Trophoblast cell (in vitro differentiated cells and primary cell): ENCODE measurements at regions not wholly inside any gene's neighbourhood (a gene's known extent, or its start where the extent isn't known, plus 50 kb on each side); places are given as distances from the start of the nearest gene placed in this dataset.

Source experiments
- DNase-seq, 2 donors: peaks; one replicate each; pipeline ENCODE4 v3.0.0-alpha.2; 2016
- H2AFZ ChIP-seq: 2 replicates; pipeline ENCODE4 v1.6.1; 2013; ENCODE audit warnings: low read length, moderate library complexity, mild to moderate bottlenecking; ENCODE audit not compliant: insufficient read depth, poor library complexity
- H2AK5ac ChIP-seq: 2 replicates; pipeline ENCODE4 v1.6.1; 2013; ENCODE audit warnings: mild to moderate bottlenecking, low read length
- H2BK120ac ChIP-seq: 2 replicates; pipeline ENCODE4 v1.6.1; 2013; ENCODE audit warnings: low read length, mild to moderate bottlenecking, moderate library complexity; ENCODE audit not compliant: insufficient read depth, poor library complexity
- H2BK12ac ChIP-seq: 2 replicates; pipeline ENCODE4 v1.6.1; 2013; ENCODE audit warnings: mild to moderate bottlenecking, low read length, moderate library complexity
- H2BK5ac ChIP-seq: 2 replicates; pipeline ENCODE4 v1.6.1; 2013; ENCODE audit warnings: low read length, low read depth, moderate library complexity, mild to moderate bottlenecking; ENCODE audit not compliant: poor library complexity
- H3K14ac ChIP-seq: 2 replicates; pipeline ENCODE4 v1.6.1; 2013; ENCODE audit warnings: mild to moderate bottlenecking, low read length
- H3K18ac ChIP-seq: 2 replicates; pipeline ENCODE4 v1.6.1; 2013; ENCODE audit warnings: mild to moderate bottlenecking, low read length
- H3K23ac ChIP-seq: 2 replicates; pipeline ENCODE4 v1.6.1; 2013; ENCODE audit warnings: low read length
- H3K27ac ChIP-seq: 2 replicates; pipeline ENCODE4 v1.5.1; 2013; ENCODE audit warnings: low read depth, mild to moderate bottlenecking, inconsistent platforms, low read length, moderate library complexity
- H3K27me3 ChIP-seq: 2 replicates; pipeline ENCODE4 v1.6.1; 2013; ENCODE audit warnings: inconsistent platforms, mild to moderate bottlenecking, low read length, moderate library complexity; ENCODE audit not compliant: insufficient read depth
- H3K36me3 ChIP-seq, 2 experiments: 1 replicate in 1 of 2; 2 replicates in 1 of 2; pipeline ENCODE4 v1.6.1; 2013; ENCODE audit warnings: low read length in 2 of 2, mild to moderate bottlenecking in 2 of 2, moderate library complexity in 1 of 2; ENCODE audit not compliant: insufficient read depth in 2 of 2, control insufficient read depth in 1 of 2
- H3K4ac ChIP-seq: 2 replicates; pipeline ENCODE4 v1.6.1; 2013; ENCODE audit warnings: low read depth, mild to moderate bottlenecking, low read length, moderate library complexity
- H3K4me1 ChIP-seq, 2 experiments: 1 replicate in 1 of 2; 2 replicates in 1 of 2; pipeline ENCODE4 v1.6.1; 2013; ENCODE audit warnings: low read length in 2 of 2, mild to moderate bottlenecking in 2 of 2, moderate library complexity in 1 of 2; ENCODE audit not compliant: insufficient read depth in 2 of 2, control insufficient read depth in 1 of 2
- H3K4me2 ChIP-seq: 2 replicates; pipeline ENCODE4 v1.6.1; 2013; ENCODE audit warnings: inconsistent platforms, mild to moderate bottlenecking, low read length, moderate library complexity
- H3K4me3 ChIP-seq: 2 replicates; pipeline ENCODE4 v1.5.1; 2013; ENCODE audit warnings: mild to moderate bottlenecking, low read depth, low read length, inconsistent platforms
- H3K79me1 ChIP-seq: one replicate; pipeline ENCODE4 v1.6.1; 2013; ENCODE audit warnings: low read length
- H3K79me2 ChIP-seq: 2 replicates; pipeline ENCODE4 v1.6.1; 2013; ENCODE audit warnings: low read length, mild to moderate bottlenecking; ENCODE audit not compliant: control insufficient read depth, insufficient read depth, poor library complexity
- H3K9ac ChIP-seq: 2 replicates; pipeline ENCODE4 v1.6.1; 2013; ENCODE audit warnings: mild to moderate bottlenecking, low read length
- H3K9me3 ChIP-seq: 2 replicates; pipeline ENCODE4 v1.6.1; 2013; ENCODE audit warnings: low read depth, mild to moderate bottlenecking, control low read depth, inconsistent platforms, low read length; ENCODE audit not compliant: insufficient read depth
- H4K12ac ChIP-seq: 2 replicates; pipeline ENCODE4 v1.6.1; 2013; ENCODE audit warnings: low read depth, mild to moderate bottlenecking, low read length, moderate library complexity
- H4K8ac ChIP-seq: 2 replicates; pipeline ENCODE4 v1.6.1; 2013; ENCODE audit warnings: low read depth, mild to moderate bottlenecking, low read length, moderate library complexity
- H4K91ac ChIP-seq: one replicate; pipeline ENCODE4 v1.6.1; 2013; ENCODE audit warnings: low read depth, mild to moderate bottlenecking, low read length, moderate library complexity
- WGBS: extraction: QIAGEN DNeasy Blood & Tissue Kit; methylation state at CpG from one replicate; pipeline ENCODE4 v1.1.7; 2013; ENCODE audit warnings: missing lambda C conversion rate; ENCODE audit not compliant: insufficient read length, insufficient coverage; ENCODE audit errors: extremely low coverage; 5-methylcytosine and 5-hydroxymethylcytosine counted together

DNA sequence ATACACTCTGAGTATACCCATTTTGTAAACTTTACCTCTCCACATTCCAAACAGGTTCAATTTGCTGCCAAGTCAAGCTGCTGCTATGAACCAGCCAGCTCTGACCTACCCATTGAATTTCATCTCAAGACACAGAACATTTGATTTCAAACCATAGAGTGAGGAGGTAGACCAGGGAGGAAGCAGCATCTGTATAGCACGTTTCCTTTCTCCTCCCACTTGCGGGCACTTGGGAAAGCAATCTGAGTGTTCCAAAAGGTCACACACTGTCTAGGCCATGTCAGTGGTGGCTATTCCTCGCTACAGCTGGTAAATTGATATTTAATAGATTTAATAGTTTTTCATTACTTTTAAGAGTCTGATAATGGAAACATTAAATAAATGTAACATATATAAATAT is 147.8 kb upstream of the EEPD1 start:
- no peak overlapping the region for H2AK5ac ChIP-seq
- no peak overlapping the region for H3K23ac ChIP-seq
- no peak overlapping the region for H3K18ac ChIP-seq
- H3K36me3 ChIP-seq, result no peaks in the 10 kb centered on the region
- H3K14ac ChIP-seq, result no peak overlapping the region
- H3K4ac ChIP-seq, result no peak overlapping the region
- no peaks in the 10 kb centered on the region for H3K27me3 ChIP-seq
- no peak for DNase-seq
- H3K4me3 ChIP-seq, result no peak overlapping the region
- H4K8ac ChIP-seq, result no peak overlapping the region
- no peaks in the 10 kb centered on the region for H3K9me3 ChIP-seq
- H3K4me2 ChIP-seq, result no peak overlapping the region
- H3K79me1 ChIP-seq, result no peaks in the 10 kb centered on the region
- H3K27ac ChIP-seq, result no peak overlapping the region
- H3K4me1 ChIP-seq, result no peaks in the 10 kb centered on the region
- no peak overlapping the region for H2BK120ac ChIP-seq
- H3K9ac ChIP-seq, result no peak overlapping the region
- H3K79me2 ChIP-seq, result no peaks in the 10 kb centered on the region
- no peak overlapping the region for H2BK12ac ChIP-seq
- H2BK5ac ChIP-seq, result no peak overlapping the region
- H4K91ac ChIP-seq, result no peak overlapping the region
- H2AFZ ChIP-seq, result no peak overlapping the region
- no peak overlapping the region for H4K12ac ChIP-seq
- no CpG with 5 or more reads among the region's 3 CpGs for WGBS

DNA sequence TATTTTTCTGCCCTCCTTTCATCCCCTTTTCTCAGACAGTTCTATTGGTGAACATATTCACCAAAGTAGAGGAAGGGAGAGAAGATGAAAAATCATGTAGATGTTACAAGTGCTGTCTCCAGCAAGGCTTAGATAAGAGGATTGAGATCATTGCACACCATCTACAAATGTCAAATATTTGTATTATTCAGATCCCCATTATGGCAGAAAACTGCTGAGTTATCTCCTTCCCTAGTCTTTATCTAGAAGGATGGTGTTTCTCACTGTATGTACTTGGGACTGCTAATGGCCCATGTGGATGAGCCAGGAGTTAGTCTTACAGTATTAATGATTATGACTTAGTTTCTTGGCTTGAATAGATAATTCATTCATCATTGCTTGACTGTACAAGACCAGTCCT is 147.2 kb upstream of the EEPD1 start:
- H2AK5ac ChIP-seq, result no peak overlapping the region
- H3K79me1 ChIP-seq, result no peaks in the 10 kb centered on the region
- no peak overlapping the region for H2AFZ ChIP-seq
- no peak overlapping the region for H3K27ac ChIP-seq
- no peak overlapping the region for H3K4ac ChIP-seq
- no peak overlapping the region for H3K4me2 ChIP-seq
- no peaks in the 10 kb centered on the region for H3K4me1 ChIP-seq
- no peak overlapping the region for H4K91ac ChIP-seq
- no peak overlapping the region for H3K4me3 ChIP-seq
- peak in 1 of 2 donors; percentile 16 for DNase-seq
- H3K79me2 ChIP-seq, result no peaks in the 10 kb centered on the region
- H4K8ac ChIP-seq, result no peak overlapping the region
- H3K18ac ChIP-seq, result no peak overlapping the region
- no peak overlapping the region for H2BK5ac ChIP-seq
- no peak overlapping the region for H3K9ac ChIP-seq
- H3K27me3 ChIP-seq, result no peaks in the 10 kb centered on the region
- no peak overlapping the region for H4K12ac ChIP-seq
- H2BK12ac ChIP-seq, result no peak overlapping the region
- H2BK120ac ChIP-seq, result no peak overlapping the region
- H3K23ac ChIP-seq, result no peak overlapping the region
- H3K36me3 ChIP-seq, result no peaks in the 10 kb centered on the region
- H3K14ac ChIP-seq, result no peak overlapping the region
- no peaks in the 10 kb centered on the region for H3K9me3 ChIP-seq

- H3K27ac ChIP-seq, result no peak overlapping the region
- H3K79me1 ChIP-seq, result no peaks in the 10 kb centered on the region
Measured at GRCh38 chr7:36006636-36007229, 146.3 kb upstream of the EEPD1 start.

DNA sequence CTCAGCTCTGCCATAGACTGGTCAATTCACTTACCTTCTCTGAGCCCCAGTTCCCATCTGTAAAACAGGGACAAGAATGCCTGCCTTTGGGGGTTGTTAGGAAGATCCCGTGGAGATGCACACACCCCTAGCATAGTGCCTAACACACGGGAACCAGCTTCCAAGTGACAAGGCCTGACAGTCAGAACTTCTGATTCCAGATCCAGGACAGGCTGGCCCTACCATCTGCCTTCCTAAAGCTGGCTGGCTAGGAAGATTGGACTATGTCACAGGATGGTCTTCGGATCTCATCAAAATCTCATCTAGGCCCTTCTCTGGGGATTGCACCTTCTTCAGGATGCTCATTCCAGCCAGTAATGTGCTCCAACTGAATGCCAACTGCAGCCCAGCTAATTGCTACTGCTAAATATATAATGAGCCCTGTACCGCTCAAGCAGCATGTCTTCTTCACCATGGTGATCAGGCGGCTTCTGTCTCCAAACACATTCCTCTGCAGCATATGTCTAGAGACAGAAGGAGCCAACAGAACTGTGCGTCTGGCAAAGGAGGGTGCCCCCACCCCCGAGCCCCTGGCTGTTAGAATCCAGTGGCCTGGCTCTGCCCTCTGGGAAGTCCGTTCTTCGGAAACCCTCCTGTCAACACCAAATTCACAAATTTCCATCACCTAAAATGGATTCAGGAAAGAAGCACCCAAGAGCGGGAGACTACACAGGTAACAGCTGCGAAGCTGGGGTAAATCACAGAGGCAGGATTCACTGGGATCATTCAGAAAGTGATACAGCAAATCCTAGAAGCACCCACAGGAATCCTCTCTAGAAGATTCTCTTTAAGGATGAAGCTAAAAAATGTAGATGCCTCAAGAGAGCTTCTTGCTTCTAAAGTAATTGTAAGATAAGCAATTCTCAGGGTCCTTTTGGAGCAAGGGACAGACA is 142.1 kb upstream of the EEPD1 start:
- WGBS, result no CpG with 5 or more reads among the region's 11 CpGs
- Histone ChIP-seq H3K4me2 (no peak overlapping the region), H4K91ac (no peak overlapping the region), H2AK5ac (no peak overlapping the region), H2BK12ac (no peak overlapping the region), H3K9ac (no peak overlapping the region), H2AFZ (no peak overlapping the region), H4K12ac (no peak overlapping the region), H2BK120ac (no peak overlapping the region), H3K79me2 (no peaks in the 10 kb centered on the region), H2BK5ac (no peak overlapping the region), H3K4ac (no peak overlapping the region), H3K23ac (no peak overlapping the region), H3K4me1 (no peaks in the 10 kb centered on the region), H3K9me3 (peaks cover 1% of the 10 kb centered on the region), H3K18ac (no peak overlapping the region), H3K14ac (no peak overlapping the region), H3K36me3 (no peaks in the 10 kb centered on the region), H3K4me3 (no peak overlapping the region), H3K79me1 (no peaks in the 10 kb centered on the region), H3K27ac (no peak overlapping the region), H4K8ac (no peak overlapping the region), H3K27me3 (no peaks in the 10 kb centered on the region)
- no peak for DNase-seq

More at GRCh38 chr7:36006636-36007229, 146.3 kb upstream of the EEPD1 start:
- Histone ChIP-seq H3K9me3 (no peaks in the 10 kb centered on the region), H3K4me1 (no peaks in the 10 kb centered on the region), H4K91ac (no peak overlapping the region), H3K36me3 (no peaks in the 10 kb centered on the region), H2BK120ac (no peak overlapping the region), H3K4me3 (no peak overlapping the region), H3K4ac (no peak overlapping the region), H3K14ac (no peak overlapping the region), H3K27me3 (no peaks in the 10 kb centered on the region), H4K12ac (no peak overlapping the region), H3K4me2 (no peak overlapping the region), H3K18ac (no peak overlapping the region), H4K8ac (no peak overlapping the region), H2BK12ac (no peak overlapping the region), H2AK5ac (no peak overlapping the region), H3K23ac (no peak overlapping the region), H3K79me2 (no peaks in the 10 kb centered on the region), H3K9ac (no peak overlapping the region), H2BK5ac (no peak overlapping the region), H2AFZ (no peak overlapping the region)
- DNase-seq, result no peak
- no CpG with 5 or more reads among the region's 5 CpGs for WGBS
